ENCODE measurements at regions not wholly inside any gene's neighbourhood (a gene's known extent, or its start where the extent isn't known, plus 50 kb on each side); places are given as distances from the start of the nearest gene placed in this dataset.
"Not testable (repeated sequence)": the region's sequence is repeated elsewhere in the genome, so short reads cannot be mapped to it uniquely, and the experiment has no call there.

- ATAC-seq (no peak), DNase-seq (no peak)
- H3K36me3 Mint-ChIP-seq: peaks cover 19% of the 10 kb centered on the region
- Histone ChIP-seq H3K9me3 (ENCODE audit: control insufficient read depth, insufficient read depth, low read length) (peaks cover 12% of the 10 kb centered on the region), H3K36me3 (ENCODE audit: control insufficient read depth, insufficient read depth, low read length) (no peaks in the 10 kb centered on the region), H3K4me3 (ENCODE audit: low read length) (no peak overlapping the region), H3K27ac (ENCODE audit: low read length) (no peak overlapping the region), H3K27me3 (ENCODE audit: control insufficient read depth, insufficient read depth, low read length) (no peaks in the 10 kb centered on the region), H3K4me1 (ENCODE audit: control insufficient read depth, insufficient read depth, low read length) (no peaks in the 10 kb centered on the region)
- H3K27ac Mint-ChIP-seq: no peak overlapping the region
- intact Hi-C loops (cut with micrococcal nuclease): no loop called here
- no peak for TF ChIP-seq CTCF (IDR thresholded peaks at IDR 0.05)
- no peaks in the 10 kb centered on the region for H3K27me3 Mint-ChIP-seq (ENCODE audit: low read depth in 2 of 2)
- H3K4me3 Mint-ChIP-seq: no peak overlapping the region
- 71% methylated on average over 4 of the region's 5 CpGs for WGBS (ENCODE audit: insufficient coverage)
- H3K4me1 Mint-ChIP-seq: no peaks in the 10 kb centered on the region
- H3K9me3 Mint-ChIP-seq: peaks cover 18 to 28% of the 10 kb centered on the region in 2 donors
These were observed 1664.6 kb upstream of the CELF4 start for GRCh38 chr18:39230086-39230803.

- H3K27ac Mint-ChIP-seq; H3K4me3 ChIP-seq (ENCODE audit: low read length); intact Hi-C loops (cut with micrococcal nuclease); H3K9me3 ChIP-seq (ENCODE audit: control insufficient read depth, insufficient read depth, low read length); H3K4me1 Mint-ChIP-seq; H3K27me3 Mint-ChIP-seq (ENCODE audit: low read depth in 2 of 2); H3K27me3 ChIP-seq (ENCODE audit: control insufficient read depth, insufficient read depth, low read length); H3K27ac ChIP-seq (ENCODE audit: low read length); H3K4me1 ChIP-seq (ENCODE audit: control insufficient read depth, insufficient read depth, low read length); ATAC-seq; DNase-seq; H3K4me3 Mint-ChIP-seq; H3K36me3 ChIP-seq (ENCODE audit: control insufficient read depth, insufficient read depth, low read length): not testable (repeated sequence)
- WGBS (ENCODE audit: insufficient coverage): 81% methylated on average over 2 of the region's 2 CpGs
- peaks cover 22 to 30% of the 10 kb centered on the region in 2 donors for H3K9me3 Mint-ChIP-seq
- peaks cover 19% of the 10 kb centered on the region for H3K36me3 Mint-ChIP-seq
These were observed 1662.2 kb upstream of the CELF4 start for GRCh38 chr18:39227769-39228168.

- Histone ChIP-seq H3K27me3 (ENCODE audit: control insufficient read depth, insufficient read depth, low read length) (no peaks in the 10 kb centered on the region), H3K9me3 (ENCODE audit: control insufficient read depth, insufficient read depth, low read length) (no peaks in the 10 kb centered on the region), H3K4me3 (ENCODE audit: low read length) (no peak overlapping the region), H3K4me1 (ENCODE audit: control insufficient read depth, insufficient read depth, low read length) (no peaks in the 10 kb centered on the region), H3K36me3 (ENCODE audit: control insufficient read depth, insufficient read depth, low read length) (no peaks in the 10 kb centered on the region), H3K27ac (ENCODE audit: low read length) (no peak overlapping the region)
- intact Hi-C loops (cut with micrococcal nuclease): loop anchor here (2.0 kb wide), 1 partner anchor 19 kb away; no protein-coding TSS in a partner anchor
- WGBS (ENCODE audit: insufficient coverage): 50% methylated on average over 1 of the region's 1 CpG
- H3K27ac Mint-ChIP-seq: no peak overlapping the region
- H3K4me1 Mint-ChIP-seq: no peaks in the 10 kb centered on the region
- H3K27me3 Mint-ChIP-seq (ENCODE audit: low read depth in 2 of 2): no peaks in the 10 kb centered on the region
- H3K36me3 Mint-ChIP-seq: peaks cover 13% of the 10 kb centered on the region
- no peak for ATAC-seq
- H3K9me3 Mint-ChIP-seq: peaks cover 22 to 33% of the 10 kb centered on the region in 2 donors
- H3K4me3 Mint-ChIP-seq: no peak overlapping the region
- no peak for DNase-seq
- no peak for TF ChIP-seq CTCF (IDR thresholded peaks at IDR 0.05)
These were observed 1659.8 kb upstream of the CELF4 start for GRCh38 chr18:39225373-39225772.

GRCh38 chr18:39223283-39223682, 1657.7 kb upstream of the CELF4 start:
- Histone ChIP-seq H3K4me3 (ENCODE audit: low read length) (no peak overlapping the region), H3K4me1 (ENCODE audit: control insufficient read depth, insufficient read depth, low read length) (no peaks in the 10 kb centered on the region), H3K27ac (ENCODE audit: low read length) (no peak overlapping the region), H3K36me3 (ENCODE audit: control insufficient read depth, insufficient read depth, low read length) (no peaks in the 10 kb centered on the region), H3K9me3 (ENCODE audit: control insufficient read depth, insufficient read depth, low read length) (no peaks in the 10 kb centered on the region), H3K27me3 (ENCODE audit: control insufficient read depth, insufficient read depth, low read length) (no peaks in the 10 kb centered on the region)
- ATAC-seq (no peak), DNase-seq (no peak)
- no peak overlapping the region for H3K27ac Mint-ChIP-seq
- H3K9me3 Mint-ChIP-seq: peaks cover 20 to 23% of the 10 kb centered on the region in 2 donors
- peaks cover 13% of the 10 kb centered on the region for H3K36me3 Mint-ChIP-seq
- WGBS (ENCODE audit: insufficient coverage): no CpG with 5 or more reads among the region's 1 CpG
- H3K27me3 Mint-ChIP-seq (ENCODE audit: low read depth in 2 of 2): no peaks in the 10 kb centered on the region
- H3K4me3 Mint-ChIP-seq: no peak overlapping the region
- no peak for TF ChIP-seq CTCF (IDR thresholded peaks at IDR 0.05)
- H3K4me1 Mint-ChIP-seq: no peaks in the 10 kb centered on the region
- intact Hi-C loops (cut with micrococcal nuclease): no loop called here
